H1 (cell line): ENCODE measurements at regions not wholly inside any gene's neighbourhood (a gene's known extent, or its start where the extent isn't known, plus 50 kb on each side); places are given as distances from the start of the nearest gene placed in this dataset.

ENCODE experiments used
- BCL11A ChIP-seq, 2 experiments: IDR thresholded peaks; one replicate each; pipeline ENCODE4 v1.6.1; 2011; ENCODE audit warnings: low read depth in 2 of 2, low read length in 2 of 2, mild to moderate bottlenecking in 2 of 2
- BRCA1 ChIP-seq: IDR thresholded peaks from 2 replicates; pipeline ENCODE4 v1.6.1; 2012; ENCODE audit warnings: low read depth, low read length, improper control_type of control experiment
- CBX8 ChIP-seq: fragments of 300-800, 300-1000 bp; sonication (generic); IDR thresholded peaks from 2 replicates; pipeline ENCODE4 v1.7.1; 2016; ENCODE audit warnings: low read depth, low read length, borderline replicate concordance
- CEBPB ChIP-seq: IDR thresholded peaks from 2 replicates; pipeline ENCODE4 v1.6.1; 2012; ENCODE audit warnings: low read depth, low read length
- CHD2 ChIP-seq: IDR thresholded peaks from 2 replicates; pipeline ENCODE4 v1.6.1; 2012; ENCODE audit warnings: low read length, improper control_type of control experiment
- EGR1 ChIP-seq: IDR thresholded peaks from 2 replicates; pipeline ENCODE4 v1.6.1; 2011; ENCODE audit warnings: low read depth, low read length, borderline replicate concordance
- EP300 ChIP-seq, 2 experiments: IDR thresholded peaks; 1 replicate in 1 of 2; 2 replicates in 1 of 2; pipeline ENCODE4 v1.6.1; 2011 to 2012; ENCODE audit warnings: low read depth in 2 of 2, low read length in 2 of 2, mild to moderate bottlenecking in 2 of 2, borderline replicate concordance in 1 of 2, inconsistent platforms in 1 of 2, moderate library complexity in 1 of 2
- GABPA ChIP-seq: IDR thresholded peaks from 2 replicates; pipeline ENCODE4 v1.6.1; 2011; ENCODE audit warnings: mild to moderate bottlenecking, low read length, moderate library complexity, borderline replicate concordance; ENCODE audit not compliant: insufficient read depth
- GTF2F1 ChIP-seq: IDR thresholded peaks from 2 replicates; pipeline ENCODE4 v1.6.1; 2012; ENCODE audit warnings: low read depth, low read length, improper control_type of control experiment, borderline replicate concordance
- HDAC2 ChIP-seq, 2 experiments: fragments of 300-600 bp in 1 of 2; sonication (generic) in 1 of 2; IDR thresholded peaks; 2 replicates each; pipeline ENCODE4 v1.6.1; 2011 to 2012; ENCODE audit warnings: low read depth in 2 of 2, low read length in 2 of 2, mild to moderate bottlenecking in 2 of 2, moderate library complexity in 2 of 2, borderline replicate concordance in 1 of 2, inconsistent platforms in 1 of 2
- NRF1 ChIP-seq: IDR thresholded peaks from 2 replicates; pipeline ENCODE4 v1.6.1; 2011; ENCODE audit warnings: mild to moderate bottlenecking, low read depth, low read length, improper control_type of control experiment
- POU5F1 ChIP-seq: IDR thresholded peaks from 2 replicates; pipeline ENCODE4 v1.6.1; 2011; ENCODE audit warnings: low read depth, mild to moderate bottlenecking, low read length, moderate library complexity
- RXRA ChIP-seq: IDR thresholded peaks from 2 replicates; pipeline ENCODE4 v1.6.1; 2011; ENCODE audit warnings: low read depth, mild to moderate bottlenecking, low read length, moderate library complexity; ENCODE audit not compliant: insufficient read depth
- SIN3A ChIP-seq, 2 experiments: IDR thresholded peaks in 1 of 2; conservative IDR thresholded peaks in 1 of 2; 2 replicates each; pipeline ENCODE4 v1.6.1; 2011 to 2012; ENCODE audit warnings: low read length in 2 of 2, improper control_type of control experiment in 1 of 2, low read depth in 1 of 2, mild to moderate bottlenecking in 1 of 2
- SIRT6 ChIP-seq: IDR thresholded peaks from one replicate; pipeline ENCODE4 v1.7.1; 2012; ENCODE audit warnings: low read length, inconsistent platforms
- SRF ChIP-seq: IDR thresholded peaks from 2 replicates; pipeline ENCODE4 v1.6.1; 2011; ENCODE audit warnings: mild to moderate bottlenecking, low read depth, low read length, moderate library complexity
- SUZ12 ChIP-seq: fragments of 200-600 bp; sonication (generic); IDR thresholded peaks from 2 replicates; pipeline ENCODE4 v1.6.1; 2012; ENCODE audit warnings: mild to moderate bottlenecking, inconsistent platforms, low read length, moderate library complexity, mixed read lengths
- TEAD4 ChIP-seq: IDR thresholded peaks from 2 replicates; pipeline ENCODE4 v1.6.1; 2012; ENCODE audit warnings: low read depth, low read length, inconsistent platforms, mixed read lengths
- USF2 ChIP-seq: IDR thresholded peaks from 2 replicates; pipeline ENCODE4 v1.6.1; 2011; ENCODE audit warnings: low read length, improper control_type of control experiment
- TF ChIP-seq, protein P1 (sequence below): IDR thresholded peaks from 2 replicates; pipeline ENCODE4 v1.6.1; 2012; ENCODE audit warnings: inconsistent platforms
- TF ChIP-seq, protein P2 (sequence below): IDR thresholded peaks from 2 replicates; pipeline ENCODE4 v1.6.1; 2012; ENCODE audit warnings: inconsistent platforms
- TF ChIP-seq, protein P3 (sequence below): IDR thresholded peaks from 2 replicates; pipeline ENCODE4 v1.6.1; 2011; ENCODE audit warnings: low read depth, mild to moderate bottlenecking, low read length; ENCODE audit not compliant: insufficient read depth

- TF ChIP-seq USF2, result no peak
- TF ChIP-seq CHD2, result no peak
- TF ChIP-seq SIN3A (conservative IDR thresholded peaks at IDR 0.05 in 1 of 2, IDR thresholded peaks at IDR 0.05 in 1 of 2; ENCODE audit: low read depth in 1 of 2, low read length in 2 of 2), result no peak
- no peak for TF ChIP-seq EP300 (IDR thresholded peaks at IDR 0.05; ENCODE audit: borderline replicate concordance in 1 of 2, low read depth in 2 of 2, low read length in 2 of 2)
- no peak for TF ChIP-seq EGR1
- no peak for TF ChIP-seq GABPA
- no peak for TF ChIP-seq HDAC2 (IDR thresholded peaks at IDR 0.05; ENCODE audit: borderline replicate concordance in 1 of 2, low read depth in 2 of 2, low read length in 2 of 2)
- TF ChIP-seq NRF1, result no peak
- TF ChIP-seq TEAD4, result peak; percentile 32; the same call in 1 of the 2 replicates
- no peak for TF ChIP-seq POU5F1
- TF ChIP-seq BRCA1, result no peak
- TF ChIP-seq, protein P1, sequence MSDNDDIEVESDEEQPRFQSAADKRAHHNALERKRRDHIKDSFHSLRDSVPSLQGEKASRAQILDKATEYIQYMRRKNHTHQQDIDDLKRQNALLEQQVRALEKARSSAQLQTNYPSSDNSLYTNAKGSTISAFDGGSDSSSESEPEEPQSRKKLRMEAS, result peak; percentile 50; the same call in 1 of the 2 replicates
- no peak for TF ChIP-seq BCL11A (IDR thresholded peaks at IDR 0.05; ENCODE audit: low read depth in 2 of 2, low read length in 2 of 2)
- TF ChIP-seq, protein P2, sequence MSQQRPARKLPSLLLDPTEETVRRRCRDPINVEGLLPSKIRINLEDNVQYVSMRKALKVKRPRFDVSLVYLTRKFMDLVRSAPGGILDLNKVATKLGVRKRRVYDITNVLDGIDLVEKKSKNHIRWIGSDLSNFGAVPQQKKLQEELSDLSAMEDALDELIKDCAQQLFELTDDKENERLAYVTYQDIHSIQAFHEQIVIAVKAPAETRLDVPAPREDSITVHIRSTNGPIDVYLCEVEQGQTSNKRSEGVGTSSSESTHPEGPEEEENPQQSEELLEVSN, result peak; percentile 81
- TF ChIP-seq SRF, result no peak
- TF ChIP-seq GTF2F1, result no peak
- no peak for TF ChIP-seq CEBPB
- TF ChIP-seq CBX8, result no peak
- TF ChIP-seq, protein P3, sequence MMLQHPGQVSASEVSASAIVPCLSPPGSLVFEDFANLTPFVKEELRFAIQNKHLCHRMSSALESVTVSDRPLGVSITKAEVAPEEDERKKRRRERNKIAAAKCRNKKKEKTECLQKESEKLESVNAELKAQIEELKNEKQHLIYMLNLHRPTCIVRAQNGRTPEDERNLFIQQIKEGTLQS, result no peak
- TF ChIP-seq SUZ12, result no peak
- TF ChIP-seq RXRA, result no peak
- no peak for TF ChIP-seq SIRT6
Observed at GRCh38 chr4:66556651-66557278, 886.5 kb upstream of the EPHA5 start (continued).
